Loucy (cell line): ENCODE measurements at regions not wholly inside any gene's neighbourhood (a gene's known extent, or its start where the extent isn't known, plus 50 kb on each side); places are given as distances from the start of the nearest gene placed in this dataset.

Source experiments
- H2AFZ ChIP-seq: fragments of 200-600 bp; sonication (generic); 2 replicates; pipeline ENCODE4 v1.6.0; 2016; ENCODE audit warnings: antibody characterized with exemption, mild to moderate bottlenecking, low read length, moderate library complexity
- H3F3A ChIP-seq: fragments of 200-600 bp; 2 replicates; pipeline ENCODE4 v1.6.0; 2016; ENCODE audit warnings: antibody characterized with exemption, low read depth, mild to moderate bottlenecking
- H3K27me3 ChIP-seq: fragments of 200-600 bp; sonication (generic); 2 replicates; pipeline ENCODE4 v1.6.1; 2014; ENCODE audit warnings: low read length, mild to moderate bottlenecking; ENCODE audit not compliant: insufficient read depth, poor library complexity, severe bottlenecking
- H3K36me3 ChIP-seq: fragments of 200-600 bp; sonication (generic); 2 replicates; pipeline ENCODE4 v1.6.1; 2016; ENCODE audit warnings: low read length; ENCODE audit not compliant: insufficient read depth
- H3K4me1 ChIP-seq: fragments of 200-600 bp; sonication (generic); 2 replicates; pipeline ENCODE4 v1.5.1; 2014; ENCODE audit warnings: low read length, mild to moderate bottlenecking; ENCODE audit not compliant: insufficient read depth, poor library complexity, severe bottlenecking
- H3K4me2 ChIP-seq: fragments of 200-600 bp; sonication (generic); 2 replicates; pipeline ENCODE4 v1.6.0; 2014; ENCODE audit warnings: antibody characterized with exemption, low read length, low read depth, mild to moderate bottlenecking; ENCODE audit not compliant: poor library complexity, severe bottlenecking
- H3K4me3 ChIP-seq: fragments of 200-600 bp; sonication (generic); 2 replicates; pipeline ENCODE4 v1.5.1; 2014; ENCODE audit warnings: low read length, mild to moderate bottlenecking, mixed read lengths; ENCODE audit not compliant: poor library complexity, severe bottlenecking
- H3K79me2 ChIP-seq: fragments of 200-600 bp; sonication (generic); 2 replicates; pipeline ENCODE4 v1.6.1; 2014; ENCODE audit warnings: low read length; ENCODE audit not compliant: insufficient read depth
- H3K9ac ChIP-seq: fragments of 200-600 bp; sonication (generic); 2 replicates; pipeline ENCODE4 v1.6.0; 2014; ENCODE audit warnings: mild to moderate bottlenecking, low read depth, low read length, moderate library complexity; ENCODE audit not compliant: poor library complexity, severe bottlenecking
- H3K9me2 ChIP-seq: fragments of 200-600 bp; sonication (generic); replicated peaks from 2 replicates; pipeline ENCODE4 v1.6.1; 2016; ENCODE audit warnings: low read depth, low read length, mixed read lengths
- H3K9me3 ChIP-seq: fragments of 200-600 bp; sonication (generic); 2 replicates; pipeline ENCODE4 v1.6.1; 2014; ENCODE audit warnings: mild to moderate bottlenecking, antibody characterized with exemption, low read length, low read depth; ENCODE audit not compliant: insufficient read depth
- H4K20me1 ChIP-seq: fragments of 200-600 bp; sonication (generic); 2 replicates; pipeline ENCODE4 v1.6.0; 2014; ENCODE audit warnings: antibody characterized with exemption, low read length, mild to moderate bottlenecking; ENCODE audit not compliant: insufficient read depth, poor library complexity, severe bottlenecking
- EZH2phosphoT487 ChIP-seq: fragments of 200-600 bp; IDR thresholded peaks from 2 replicates; pipeline ENCODE4 v1.6.1; 2018; ENCODE audit warnings: antibody characterized with exemption, mild to moderate bottlenecking, moderate library complexity, borderline replicate concordance
- TF ChIP-seq, protein P1 (sequence below): fragments of 200-600 bp; sonication (generic); conservative IDR thresholded peaks from 2 replicates; pipeline ENCODE4 v1.5.1; 2014; ENCODE audit warnings: mild to moderate bottlenecking, antibody characterized with exemption, low read length

DNA sequence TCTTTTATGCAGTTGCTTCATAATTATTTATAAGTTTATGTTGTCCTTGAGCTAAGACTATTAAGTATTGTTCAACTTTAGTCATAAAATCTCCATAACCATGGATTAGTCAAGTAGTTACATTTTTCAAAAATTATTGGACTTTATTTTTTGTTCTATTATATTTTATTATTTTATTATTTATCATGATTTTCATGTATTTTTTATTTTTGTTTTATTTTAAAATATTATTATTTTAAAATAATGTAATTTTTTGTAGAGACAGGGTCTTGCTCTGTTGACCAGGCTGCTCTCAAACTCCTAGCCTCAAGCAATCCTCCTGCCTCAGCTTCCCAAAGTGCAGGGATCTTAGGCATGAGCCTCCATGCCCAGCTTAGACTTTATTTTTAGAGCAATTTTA is 102.3 kb downstream of the NOC3L start:
- no peak overlapping the region for H2AFZ ChIP-seq
- no peaks in the 10 kb centered on the region for H4K20me1 ChIP-seq

DNA sequence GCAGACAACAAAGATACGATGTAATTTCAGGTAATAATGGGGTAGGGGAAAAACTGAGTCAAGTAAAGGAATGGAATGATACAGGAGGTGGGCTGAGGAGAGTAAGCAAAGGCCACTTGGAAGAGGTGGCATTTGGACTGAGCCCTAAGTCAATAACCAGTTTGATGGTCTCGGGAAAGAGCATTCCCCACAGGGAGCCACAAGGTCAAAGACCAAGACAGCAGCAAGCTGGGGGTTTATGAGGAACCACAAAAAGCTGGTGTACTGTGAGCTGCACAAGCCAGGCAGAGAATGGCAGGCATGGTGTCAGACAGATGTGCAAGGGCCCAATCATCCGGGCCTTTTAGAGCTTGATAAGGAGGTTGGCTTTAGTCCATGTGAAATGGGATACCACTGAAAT is 98.7 kb downstream of the NOC3L start:
- Histone ChIP-seq H3K4me2 (no peak overlapping the region), H3K4me1 (no peaks in the 10 kb centered on the region), H3K79me2 (no peaks in the 10 kb centered on the region), H3K9ac (no peak overlapping the region), H4K20me1 (no peaks in the 10 kb centered on the region), H3F3A (no peaks in the 10 kb centered on the region), H3K36me3 (no peaks in the 10 kb centered on the region), H3K9me2 (no peaks in the 10 kb centered on the region), H3K4me3 (no peak overlapping the region), H3K9me3 (no peaks in the 10 kb centered on the region), H2AFZ (no peak overlapping the region), H3K27me3 (peaks cover 5% of the 10 kb centered on the region)
- TF ChIP-seq, protein P1, sequence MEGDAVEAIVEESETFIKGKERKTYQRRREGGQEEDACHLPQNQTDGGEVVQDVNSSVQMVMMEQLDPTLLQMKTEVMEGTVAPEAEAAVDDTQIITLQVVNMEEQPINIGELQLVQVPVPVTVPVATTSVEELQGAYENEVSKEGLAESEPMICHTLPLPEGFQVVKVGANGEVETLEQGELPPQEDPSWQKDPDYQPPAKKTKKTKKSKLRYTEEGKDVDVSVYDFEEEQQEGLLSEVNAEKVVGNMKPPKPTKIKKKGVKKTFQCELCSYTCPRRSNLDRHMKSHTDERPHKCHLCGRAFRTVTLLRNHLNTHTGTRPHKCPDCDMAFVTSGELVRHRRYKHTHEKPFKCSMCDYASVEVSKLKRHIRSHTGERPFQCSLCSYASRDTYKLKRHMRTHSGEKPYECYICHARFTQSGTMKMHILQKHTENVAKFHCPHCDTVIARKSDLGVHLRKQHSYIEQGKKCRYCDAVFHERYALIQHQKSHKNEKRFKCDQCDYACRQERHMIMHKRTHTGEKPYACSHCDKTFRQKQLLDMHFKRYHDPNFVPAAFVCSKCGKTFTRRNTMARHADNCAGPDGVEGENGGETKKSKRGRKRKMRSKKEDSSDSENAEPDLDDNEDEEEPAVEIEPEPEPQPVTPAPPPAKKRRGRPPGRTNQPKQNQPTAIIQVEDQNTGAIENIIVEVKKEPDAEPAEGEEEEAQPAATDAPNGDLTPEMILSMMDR: no peak
- TF ChIP-seq EZH2phosphoT487: no peak

More for the DNA sequence above, 102.3 kb downstream of the NOC3L start:
- H3K4me3 ChIP-seq: no peak overlapping the region
- H3K79me2 ChIP-seq: no peaks in the 10 kb centered on the region
- no peaks in the 10 kb centered on the region for H3K36me3 ChIP-seq
- H3K4me1 ChIP-seq: no peaks in the 10 kb centered on the region
- H3F3A ChIP-seq: no peaks in the 10 kb centered on the region
- TF ChIP-seq, protein P1: no peak
- TF ChIP-seq EZH2phosphoT487: no peak
- H3K4me2 ChIP-seq: no peak overlapping the region
- no peaks in the 10 kb centered on the region for H3K27me3 ChIP-seq
- no peaks in the 10 kb centered on the region for H3K9me3 ChIP-seq
- H3K9ac ChIP-seq: no peak overlapping the region
- no peaks in the 10 kb centered on the region for H3K9me2 ChIP-seq

GRCh38 chr10:94266091-94266490 is 96.6 kb downstream of the NOC3L start:
- Histone ChIP-seq H4K20me1 (no peaks in the 10 kb centered on the region), H2AFZ (no peak overlapping the region), H3K9me2 (no peaks in the 10 kb centered on the region), H3F3A (no peaks in the 10 kb centered on the region), H3K27me3 (peaks cover 5% of the 10 kb centered on the region), H3K36me3 (no peaks in the 10 kb centered on the region), H3K9ac (no peak overlapping the region), H3K9me3 (no peaks in the 10 kb centered on the region), H3K4me1 (no peaks in the 10 kb centered on the region), H3K79me2 (no peaks in the 10 kb centered on the region), H3K4me2 (no peak overlapping the region), H3K4me3 (no peak overlapping the region)
- TF ChIP-seq EZH2phosphoT487: no peak
- TF ChIP-seq, protein P1: no peak
